Ovary (tissue), 7 donors: ENCODE measurements at regions not wholly inside any gene's neighbourhood (a gene's known extent, or its start where the extent isn't known, plus 50 kb on each side); places are given as distances from the start of the nearest gene placed in this dataset.

ENCODE experiments used
- DNase-seq, 5 donors: peaks; one replicate each; pipeline ENCODE4 v3.0.0-alpha.2; 2019 to 2020
- H3K27ac ChIP-seq, 2 donors: fragments of 200-600 bp; one replicate each; pipeline versions ENCODE4 v1.5.1 to v1.8.0; 2019 to 2022
- H3K27me3 ChIP-seq: fragments of 200-600 bp; one replicate; pipeline ENCODE4 v1.8.0; 2022
- H3K36me3 ChIP-seq: fragments of 200-600 bp; sonication (generic); one replicate; pipeline ENCODE4 v1.5.1; 2019
- H3K4me1 ChIP-seq: one replicate; pipeline ENCODE4 v1.8.1; 2013; ENCODE audit warnings: mild to moderate bottlenecking, moderate library complexity; ENCODE audit not compliant: insufficient read depth
- H3K4me3 ChIP-seq: fragments of 200-600 bp; sonication (generic); one replicate; pipeline ENCODE4 v1.5.1; 2017
- H3K9me3 ChIP-seq, 2 donors: fragments of 200-600 bp in 1 of 2; sonication (generic) in 1 of 2; one replicate each; pipeline versions ENCODE4 v1.5.1 to v1.8.1; 2013 to 2019; ENCODE audit warnings: mild to moderate bottlenecking in 1 of 2, moderate library complexity in 1 of 2
- CTCF ChIP-seq, 3 donors: fragments of 450-650 bp in 2 of 3; fragments of 200-600 bp in 1 of 3; IDR thresholded peaks; one replicate each; pipeline versions ENCODE4 v1.5.1 to v1.8.0; 2016 to 2022; ENCODE audit warnings: antibody characterized with exemption in 3 of 3, mild to moderate bottlenecking in 1 of 3
- EP300 ChIP-seq: sonication (generic); formaldehyde crosslinking; IDR thresholded peaks from one replicate; pipeline ENCODE4 v1.6.1; 2017; ENCODE audit warnings: antibody characterized with exemption
- POLR2A ChIP-seq: fragments of 450-650 bp; IDR thresholded peaks from one replicate; pipeline ENCODE4 v1.6.1; 2017; ENCODE audit warnings: antibody characterized with exemption, mild to moderate bottlenecking, moderate library complexity
- WGBS, 3 donors: extraction: QIAGEN DNeasy Blood & Tissue Kit in 1 of 3; methylation state at CpG; one replicate each; pipeline versions ENCODE4 v1.1.5 to v1.1.7; 2013 to 2017; 5-methylcytosine and 5-hydroxymethylcytosine counted together
- intact Hi-C, 4 donors: fragments of 100-400 bp; cut with DNase I; formaldehyde crosslinking; loops; one replicate each; pipeline versions ENCODE4 v1.11.0 to v1.15.1; 2022 to 2023
- donor health status: DM: no; HTN: no; CAD: no; lungs with moderate emphysema.
- donor health status: DM: no; HTN: no; CAD: no.
- donor health status: Bipolar disorder and iron deficiency.
- donor health status: DM: no; HTN: no; CAD: no.
- donor health status: DM: yes; HTN: yes; CAD: no.

- Histone ChIP-seq H3K27ac (no peak overlapping the region), H3K36me3 (no peaks in the 10 kb centered on the region), H3K9me3 (no peaks in the 10 kb centered on the region), H3K27me3 (no peaks in the 10 kb centered on the region), H3K4me3 (no peak overlapping the region), H3K4me1 (no peaks in the 10 kb centered on the region)
- WGBS, 3 donors = 82 to 86% (median 85%) methylated on average over 38 of the region's 38 CpGs
- intact Hi-C loops = no loop called here
- TF ChIP-seq POLR2A = no peak
- TF ChIP-seq CTCF (IDR thresholded peaks at IDR 0.05) = no peak
- TF ChIP-seq EP300 = no peak
- DNase-seq = no peak
Observed at GRCh38 chr17:22411185-22411784, 719.0 kb downstream of the KCNJ18 start.

GRCh38 chr17:22435231-22435974 lies 743.1 kb downstream of the KCNJ18 start:
- 62 to 71% (median 67%) methylated on average over 47 to 53 of the region's 53 CpGs for WGBS, 3 donors
- H3K4me1 ChIP-seq = no peaks in the 10 kb centered on the region
- peaks cover 0 to 3% of the 10 kb centered on the region in 2 donors for H3K9me3 ChIP-seq
- no peaks in the 10 kb centered on the region for H3K36me3 ChIP-seq
- H3K4me3 ChIP-seq = no peak overlapping the region
- no peak for DNase-seq
- H3K27me3 ChIP-seq = no peaks in the 10 kb centered on the region
- intact Hi-C loops = no loop called here
- TF ChIP-seq POLR2A = no peak
- TF ChIP-seq EP300 = no peak
- TF ChIP-seq CTCF (IDR thresholded peaks at IDR 0.05) = no peak
- no peak overlapping the region for H3K27ac ChIP-seq

GRCh38 chr17:22441776-22442175 lies 749.5 kb downstream of the KCNJ18 start:
- Histone ChIP-seq H3K4me3 (no peak overlapping the region), H3K27me3 (no peaks in the 10 kb centered on the region), H3K9me3 (no peaks in the 10 kb centered on the region), H3K36me3 (no peaks in the 10 kb centered on the region), H3K27ac (no peak overlapping the region), H3K4me1 (no peaks in the 10 kb centered on the region)
- 60 to 63% (median 61%) methylated on average over 7 of the region's 7 CpGs for WGBS, 3 donors
- TF ChIP-seq POLR2A (no peak), CTCF (IDR thresholded peaks at IDR 0.05) (no peak), EP300 (no peak)
- intact Hi-C loops = no loop called here
- no peak for DNase-seq

- Histone ChIP-seq H3K9me3 (no peaks in the 10 kb centered on the region), H3K27me3 (no peaks in the 10 kb centered on the region), H3K36me3 (no peaks in the 10 kb centered on the region), H3K4me1 (no peaks in the 10 kb centered on the region), H3K27ac (no peak overlapping the region), H3K4me3 (no peak overlapping the region)
- DNase-seq = no peak
- intact Hi-C loops = no loop called here
- WGBS, 3 donors = 67 to 75% (median 74%) methylated on average over 6 of the region's 6 CpGs
- TF ChIP-seq CTCF (IDR thresholded peaks at IDR 0.05) (no peak), POLR2A (no peak), EP300 (no peak)
Observed at GRCh38 chr17:22443061-22443460, 750.7 kb downstream of the KCNJ18 start.
